ENCODE measurements at regions not wholly inside any gene's neighbourhood (a gene's known extent, or its start where the extent isn't known, plus 50 kb on each side); places are given as distances from the start of the nearest gene placed in this dataset.

- Histone ChIP-seq H3K36me3 (ENCODE audit: control insufficient read depth, insufficient read depth, low read length) (no peaks in the 10 kb centered on the region), H3K27me3 (ENCODE audit: control insufficient read depth, insufficient read depth, low read length) (no peaks in the 10 kb centered on the region), H3K9me3 (ENCODE audit: control insufficient read depth, insufficient read depth, low read depth, low read length) (no peaks in the 10 kb centered on the region), H3K4me3 (ENCODE audit: low read depth in 2 of 2, low read length in 2 of 2) (no peak overlapping the region), H3K4me1 (ENCODE audit: control insufficient read depth, insufficient read depth, low read length) (no peaks in the 10 kb centered on the region), H3K27ac (ENCODE audit: low read length) (no peak overlapping the region)
- no peak for DNase-seq (ENCODE audit: low read depth, low spot score)
- no peak for ATAC-seq
- BruUV-seq (replicated peaks), result no TSS peak
- CTCF ChIA-PET, result no interaction called here
- POLR2A ChIA-PET, result no interaction called here
- intact Hi-C loops (cut with micrococcal nuclease; ENCODE audit: unreplicated experiment) (no loop called here), in situ Hi-C loops (cut with HindIII; ENCODE audit: low pct_unique_long_range_greater_than_20kb, low sequenced_read_pairs) (no loop called here)
- TF ChIP-seq CTCF (IDR thresholded peaks at IDR 0.05), result no peak
- TF ChIP-seq SIN3A (IDR thresholded peaks at IDR 0.05; ENCODE audit: borderline replicate concordance, insufficient read depth, low read depth, low read length), result no peak
- no peak for TF ChIP-seq TCF7L2 (IDR thresholded peaks at IDR 0.05; ENCODE audit: low read depth, low read length)
- no peak for TF ChIP-seq REST (IDR thresholded peaks at IDR 0.05; ENCODE audit: insufficient read depth in 1 of 2, low read depth in 2 of 2, low read length in 1 of 2)
- no peak for TF ChIP-seq POLR2AphosphoS5 (IDR thresholded peaks at IDR 0.05; ENCODE audit: low read depth, low read length)
Measured at GRCh38 chr21:28110074-28110473, 882.6 kb downstream of the LTN1 start.

GRCh38 chr21:28106370-28106890 lies 886.2 kb downstream of the LTN1 start:
- H3K9me3 ChIP-seq (ENCODE audit: control insufficient read depth, insufficient read depth, low read depth, low read length), result no peaks in the 10 kb centered on the region
- in situ Hi-C loops (cut with HindIII; ENCODE audit: low pct_unique_long_range_greater_than_20kb, low sequenced_read_pairs), result no loop called here
- DNase-seq (ENCODE audit: low read depth, low spot score), result no peak
- no peaks in the 10 kb centered on the region for H3K4me1 ChIP-seq (ENCODE audit: control insufficient read depth, insufficient read depth, low read length)
- TF ChIP-seq POLR2AphosphoS5 (IDR thresholded peaks at IDR 0.05; ENCODE audit: low read depth, low read length) (no peak), CTCF (IDR thresholded peaks at IDR 0.05) (no peak), REST (IDR thresholded peaks at IDR 0.05; ENCODE audit: insufficient read depth in 1 of 2, low read depth in 2 of 2, low read length in 1 of 2) (no peak), TCF7L2 (IDR thresholded peaks at IDR 0.05; ENCODE audit: low read depth, low read length) (no peak)
- no peak for ATAC-seq
- intact Hi-C loops (cut with micrococcal nuclease; ENCODE audit: unreplicated experiment), result no loop called here
- no peaks in the 10 kb centered on the region for H3K27me3 ChIP-seq (ENCODE audit: control insufficient read depth, insufficient read depth, low read length)
- CTCF ChIA-PET, result no interaction called here
- no peak overlapping the region for H3K27ac ChIP-seq (ENCODE audit: low read length)
- H3K4me3 ChIP-seq (ENCODE audit: low read depth in 2 of 2, low read length in 2 of 2), result no peak overlapping the region
- H3K36me3 ChIP-seq (ENCODE audit: control insufficient read depth, insufficient read depth, low read length), result no peaks in the 10 kb centered on the region
- POLR2A ChIA-PET, result no interaction called here
- BruUV-seq (replicated peaks), result no TSS peak
